NCI-H2029 (cell line): ENCODE measurements at regions not wholly inside any gene's neighbourhood (a gene's known extent, or its start where the extent isn't known, plus 50 kb on each side); places are given as distances from the start of the nearest gene placed in this dataset.
"Not testable (repeated sequence)": the region's sequence is repeated elsewhere in the genome, so short reads cannot be mapped to it uniquely, and the experiment has no call there.

Source experiments
- DNase-seq: peaks from one replicate; lab custom pipeline; 2025; lab: John Stamatoyannopoulos, UW

DNA sequence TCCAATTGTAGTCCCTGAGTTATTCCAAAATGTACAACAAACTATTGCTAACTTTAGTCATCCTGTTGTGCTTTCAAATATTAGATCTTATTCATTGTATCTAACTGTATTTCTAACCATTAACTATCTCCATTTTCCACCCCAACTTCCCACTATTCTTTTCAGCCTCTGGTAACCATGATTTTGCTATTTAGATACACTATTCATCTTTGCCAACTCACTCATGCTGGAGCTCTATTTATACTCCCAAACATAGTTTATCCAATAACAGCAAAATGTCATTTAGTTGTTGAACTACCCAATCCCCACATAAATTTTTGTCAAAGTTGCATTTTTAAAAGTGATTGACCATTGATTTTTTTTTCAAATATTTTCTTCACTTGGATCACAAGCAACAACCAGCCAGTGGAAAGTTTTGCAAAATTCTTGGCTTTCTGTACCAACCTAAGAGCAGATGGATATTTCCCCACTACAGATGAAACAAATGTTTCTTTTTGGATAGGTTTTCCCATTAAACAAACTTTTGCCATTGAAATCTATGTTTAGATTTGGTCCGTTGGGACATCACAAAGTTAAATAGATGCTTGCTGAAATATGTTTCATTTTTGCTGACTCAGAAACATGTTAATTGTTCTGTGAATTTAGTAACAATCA is 866.0 kb downstream of the LTN1 start:
- no peak for DNase-seq

GRCh38 chr21:28124541-28124940 is 868.1 kb downstream of the LTN1 start:
- no peak for DNase-seq

DNA sequence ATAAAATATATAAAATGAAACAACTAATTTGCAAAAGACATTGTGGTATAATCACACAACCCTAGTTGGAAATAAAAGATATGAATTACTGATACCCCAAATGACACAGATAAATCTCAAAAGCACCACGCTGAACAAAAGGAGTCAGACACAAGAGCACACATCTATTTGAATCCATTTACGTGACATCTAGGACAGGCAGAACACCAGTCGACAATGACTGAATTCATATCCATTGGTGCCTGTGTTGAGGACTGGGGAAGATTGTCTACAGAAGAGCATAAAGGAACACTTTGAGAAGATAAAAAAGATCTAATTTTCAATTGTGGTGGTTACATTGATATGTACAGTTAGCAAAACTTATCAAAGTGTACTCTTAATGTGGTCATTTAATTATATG is 874.1 kb downstream of the LTN1 start:
- DNase-seq: no peak

DNA sequence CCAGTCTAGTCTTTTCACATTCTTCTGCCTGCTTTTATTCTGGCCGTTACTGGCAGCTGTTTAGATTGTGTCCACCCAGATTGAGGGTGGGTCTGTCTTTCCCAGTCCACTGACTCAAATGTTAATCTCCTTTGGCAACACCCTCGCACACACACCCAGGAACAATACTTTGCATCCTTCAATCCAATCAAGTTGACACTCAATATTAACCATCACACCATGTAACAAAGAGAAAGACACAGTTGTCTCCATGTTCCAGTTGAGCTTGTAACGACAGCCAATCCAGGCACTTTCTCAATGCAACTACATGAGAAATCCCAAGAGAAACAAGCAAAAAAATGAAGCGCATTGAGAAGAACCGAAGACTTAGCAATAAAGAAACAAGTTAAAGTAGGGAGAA is 877.7 kb downstream of the LTN1 start:
- DNase-seq: not testable (repeated sequence)

DNA sequence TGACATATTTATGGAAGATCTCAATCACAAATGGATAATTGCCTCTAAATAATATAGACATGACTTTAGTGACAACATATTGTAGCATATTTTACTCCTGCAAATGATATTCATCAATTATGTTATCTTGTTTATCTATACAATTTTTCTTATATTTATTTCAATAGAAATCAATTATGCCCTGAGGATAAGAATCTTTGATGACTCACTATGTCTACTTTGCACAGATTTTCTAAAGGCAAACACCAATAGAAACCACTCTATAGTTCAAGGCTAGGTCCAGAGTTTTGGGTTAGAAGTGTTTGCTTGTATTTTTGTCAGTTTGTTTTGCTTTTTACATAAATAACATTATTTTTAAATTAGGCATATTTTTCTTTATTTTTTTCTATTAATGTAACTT is 879.0 kb downstream of the LTN1 start:
- DNase-seq: no peak

DNA sequence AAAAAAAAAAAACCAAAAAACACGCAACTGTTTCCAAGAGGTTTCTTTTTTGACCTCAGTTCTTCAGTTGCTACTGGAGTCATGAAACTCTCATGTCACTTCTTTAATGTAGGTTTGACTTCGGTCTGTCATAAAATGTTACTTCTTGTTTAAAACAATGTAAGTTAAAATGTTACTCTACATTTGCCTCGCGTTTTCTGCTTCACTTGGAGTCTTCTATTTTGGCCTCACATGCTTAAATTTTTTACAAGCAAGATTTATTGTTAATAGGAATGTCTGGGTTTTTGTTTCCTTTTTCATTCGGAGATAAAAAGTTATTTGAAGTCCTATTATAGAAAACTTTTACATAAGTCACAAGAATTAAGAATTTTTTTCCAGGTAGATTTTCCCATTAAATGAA is 880.2 kb downstream of the LTN1 start:
- no peak for DNase-seq

DNA sequence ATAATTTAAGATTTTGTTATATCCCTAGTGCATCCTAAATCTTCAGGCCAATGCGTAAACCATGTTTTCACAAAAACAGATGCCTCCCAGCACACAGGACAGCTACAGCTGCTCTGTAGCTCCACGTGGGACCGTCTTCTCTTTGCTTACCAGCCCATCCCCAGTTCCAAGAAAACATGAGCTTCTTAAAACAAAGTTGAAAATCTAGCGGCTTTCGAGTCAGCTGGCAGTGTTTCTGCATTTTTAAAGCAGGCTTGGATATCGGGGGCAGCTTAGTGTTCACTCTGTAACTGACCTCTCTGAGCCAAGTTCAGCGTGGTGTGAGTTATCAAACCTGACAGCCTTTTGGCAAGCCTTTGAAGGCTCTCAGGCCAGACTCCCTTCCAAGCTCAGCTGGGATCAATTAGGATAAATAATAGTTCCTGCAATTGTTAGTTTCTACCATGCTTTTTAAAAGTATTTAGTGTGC is 881.5 kb downstream of the LTN1 start:
- no peak for DNase-seq

GRCh38 chr21:28110716-28111115 is 882.0 kb downstream of the LTN1 start:
- DNase-seq: no peak

DNA sequence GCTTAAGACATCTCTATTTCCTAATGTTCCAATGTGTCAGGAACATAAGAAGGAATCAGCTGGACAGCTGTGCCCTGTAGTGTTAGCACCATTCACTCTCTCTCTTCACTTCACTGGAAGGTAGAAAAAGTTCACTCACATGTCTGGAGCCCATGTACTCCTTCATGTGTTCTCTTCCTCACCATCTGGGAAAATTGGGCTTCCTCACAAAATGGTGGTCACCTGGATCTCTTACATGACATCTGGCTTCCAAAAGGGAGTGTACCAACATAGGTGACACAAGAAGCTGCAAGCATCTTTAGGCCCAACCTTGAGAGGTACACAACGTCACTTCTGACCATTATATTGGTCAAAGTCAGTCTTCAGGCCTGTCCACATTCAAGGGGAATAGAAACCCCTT is 882.6 kb downstream of the LTN1 start:
- no peak for DNase-seq

DNA sequence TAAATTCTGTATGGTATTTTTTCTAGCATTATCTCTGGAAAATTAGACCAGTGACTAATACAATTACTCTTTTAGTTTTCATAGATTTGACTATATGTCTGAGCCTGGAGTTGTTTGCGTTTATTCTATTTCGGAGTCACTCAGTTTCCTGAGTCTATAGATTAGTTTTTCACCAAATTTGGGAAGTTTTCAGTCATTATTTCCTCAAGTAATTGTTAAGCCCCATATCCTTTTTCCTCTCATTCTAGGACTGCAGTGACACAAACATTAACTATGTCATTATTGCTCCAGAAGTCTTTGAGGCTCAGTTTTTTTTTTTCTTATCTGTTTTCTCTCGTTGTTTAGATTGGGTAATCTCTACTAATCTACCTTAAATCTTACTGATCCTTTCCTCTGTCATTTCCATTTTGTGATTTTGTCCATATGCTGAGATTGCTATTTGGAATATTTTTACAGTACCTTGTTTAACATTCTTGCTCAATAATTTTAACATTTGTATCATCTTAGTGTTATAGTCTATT is 886.2 kb downstream of the LTN1 start:
- DNase-seq: no peak

- no peak for DNase-seq
Observed at GRCh38 chr21:28104346-28104745, 888.3 kb downstream of the LTN1 start.

DNA sequence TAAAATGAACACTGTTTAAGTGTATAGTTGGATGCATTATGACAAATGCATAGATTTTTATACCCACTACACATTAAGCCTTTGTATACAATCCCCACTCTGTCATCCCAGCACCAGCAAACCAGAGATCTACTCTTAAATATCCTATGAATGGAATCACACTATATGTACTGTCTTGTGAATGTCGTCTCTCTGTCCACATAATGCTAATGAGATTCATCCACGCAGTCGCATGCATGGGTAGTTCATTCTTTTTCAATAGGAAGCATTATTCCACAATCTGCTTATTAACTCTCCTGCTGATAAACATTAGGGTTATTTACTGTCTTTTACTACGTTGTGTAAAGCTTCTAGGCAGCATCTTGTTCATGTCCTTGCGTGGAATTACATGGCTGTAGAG is 892.3 kb downstream of the LTN1 start:
- DNase-seq: no peak

DNA sequence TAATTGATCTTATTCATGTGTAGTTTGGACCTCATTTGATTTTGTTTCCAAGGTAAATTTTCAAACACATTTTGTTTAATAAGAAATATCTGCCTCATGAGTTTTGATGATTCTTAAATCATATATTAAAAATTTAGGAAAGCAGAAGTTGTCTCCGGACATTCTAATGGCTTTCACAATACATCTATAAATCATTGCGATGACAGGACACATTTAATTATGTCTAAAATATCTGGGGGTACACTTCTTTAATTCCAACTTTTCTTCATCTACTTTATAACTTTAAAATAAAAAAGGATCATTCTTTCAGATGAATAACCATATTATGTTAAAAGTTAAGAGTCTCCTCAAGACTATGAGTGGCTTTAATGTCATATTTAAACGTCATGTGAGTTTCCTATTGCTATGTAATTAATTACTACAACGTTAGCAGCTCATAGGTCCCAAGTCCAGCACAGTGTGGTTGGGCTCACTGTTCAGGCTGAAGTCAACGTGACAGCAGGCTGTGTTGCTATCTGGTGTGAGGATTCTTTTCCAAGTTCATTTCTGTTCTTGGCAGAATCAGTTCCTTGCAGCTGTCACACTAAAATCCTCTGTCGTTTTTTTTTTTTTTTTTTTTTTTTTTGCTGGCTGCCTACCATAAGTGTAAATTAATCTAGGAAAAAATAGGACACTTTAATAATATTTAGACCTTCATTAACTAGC is 893.5 kb downstream of the LTN1 start:
- no peak for DNase-seq

DNA sequence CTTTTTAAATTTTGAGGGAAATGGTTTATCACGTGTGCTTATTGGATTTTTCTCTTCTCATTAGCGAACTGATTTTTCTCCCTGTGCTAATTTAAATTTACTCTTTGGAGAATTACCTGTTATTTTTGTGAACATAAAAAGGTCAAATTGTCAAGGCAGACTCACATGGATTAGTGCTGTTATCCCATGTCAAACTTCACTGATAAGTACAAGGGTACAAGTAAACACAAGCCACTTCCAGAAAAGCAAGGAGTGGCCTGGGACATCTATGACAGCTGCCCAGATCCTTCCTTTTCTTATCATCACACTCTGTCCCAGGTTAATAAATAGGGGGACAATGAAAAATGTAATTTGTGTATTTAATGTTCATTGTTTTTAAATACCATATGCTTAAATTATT is 901.2 kb downstream of the LTN1 start:
- no peak for DNase-seq

- no peak for DNase-seq
Observed at GRCh38 chr21:28090546-28090945, 902.1 kb downstream of the LTN1 start.

- no peak for DNase-seq
Observed at GRCh38 chr21:28089599-28090441, 902.9 kb downstream of the LTN1 start.

- DNase-seq: no peak
Observed at GRCh38 chr21:28086861-28087581, 905.7 kb downstream of the LTN1 start.

DNA sequence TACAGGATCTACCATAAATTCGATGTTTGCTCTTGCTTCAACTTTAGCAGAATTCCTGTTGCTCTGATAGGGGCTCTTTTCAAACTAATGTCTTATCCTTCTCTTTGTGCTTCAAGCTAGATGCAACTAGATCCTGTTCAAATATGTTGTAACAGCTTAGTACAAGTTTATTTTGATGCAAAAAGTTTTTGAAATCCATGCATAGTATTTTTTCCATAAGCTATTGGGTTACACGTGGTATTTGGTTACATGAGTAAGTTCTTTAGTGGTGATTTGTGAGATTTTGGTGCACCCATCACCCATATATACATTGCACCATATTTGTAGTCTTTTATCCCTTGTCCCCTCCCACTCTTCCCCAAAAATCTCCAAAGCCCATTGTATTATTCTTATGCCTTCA is 907.7 kb downstream of the LTN1 start:
- DNase-seq: no peak

DNA sequence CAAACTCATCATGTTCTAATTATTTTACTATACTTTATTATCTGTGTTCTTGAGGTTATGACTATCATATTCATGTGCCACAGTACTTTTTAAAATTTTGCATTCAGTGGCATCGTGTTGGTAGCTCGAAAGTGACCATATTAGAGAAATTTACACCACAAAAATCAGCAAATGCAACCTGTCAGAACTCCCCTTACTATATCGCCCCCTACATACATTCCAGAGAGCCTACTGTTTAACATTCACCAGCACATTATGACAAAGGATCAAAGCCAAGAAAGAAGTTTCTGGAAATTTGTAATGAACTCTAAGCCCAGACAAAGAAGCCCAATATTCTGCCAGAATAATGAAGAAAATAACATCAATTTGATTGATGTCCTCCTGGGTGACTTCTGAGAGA is 909.3 kb downstream of the LTN1 start:
- no peak for DNase-seq

- no peak for DNase-seq
Observed at GRCh38 chr21:28078126-28078525, 914.6 kb downstream of the LTN1 start.

GRCh38 chr21:28074676-28075075 is 918.0 kb downstream of the LTN1 start:
- no peak for DNase-seq

GRCh38 chr21:28072601-28073000 is 920.1 kb downstream of the LTN1 start:
- DNase-seq: no peak
